SK-N-SH (cell line): ENCODE measurements at regions not wholly inside any gene's neighbourhood (a gene's known extent, or its start where the extent isn't known, plus 50 kb on each side); places are given as distances from the start of the nearest gene placed in this dataset.

Experiments used
- CTCF ChIA-PET: fragments of 300-600, 350-600 bp; formaldehyde crosslinking; extraction: SDS; loops from one replicate; lab custom pipeline; 2021; lab: Yijun Ruan, JAX
- POLR2A ChIA-PET: fragments of 350-600 bp; sonication (Branson Sonifier 250); formaldehyde crosslinking; extraction: SDS; loops from one replicate; lab custom pipeline; 2020; ENCODE audit warnings: antibody characterized with exemption, inconsistent platforms; lab: Yijun Ruan, JAX
- DNase-seq: peaks from one replicate; pipeline ENCODE4 v3.0.0; 2012
- H2AFZ ChIP-seq: fragments of 200-600 bp; sonication (generic); 2 replicates; pipeline ENCODE4 v1.8.1; 2016; ENCODE audit warnings: antibody characterized with exemption, mild to moderate bottlenecking, low read depth
- H3F3A ChIP-seq: fragments of 200-600 bp; sonication (generic); replicated peaks from 2 replicates; pipeline ENCODE3; 2016; ENCODE audit warnings: antibody characterized with exemption, mild to moderate bottlenecking; ENCODE audit not compliant: insufficient read depth
- H3K27ac ChIP-seq, 2 experiments: fragments of 200-500 bp in 1 of 2; fragments of 200-600 bp in 1 of 2; sonication (Bioruptor generic) in 1 of 2; sonication (generic), shearing (Covaris generic) in 1 of 2; 2 replicates each; pipeline versions ENCODE4 v1.5.1 to v1.6.1; 2014 to 2016; ENCODE audit warnings: low read depth in 2 of 2, inconsistent platforms in 1 of 2, low read length in 1 of 2, mild to moderate bottlenecking in 1 of 2, mixed read lengths in 1 of 2
- H3K27me3 ChIP-seq: fragments of 200-600 bp; sonication (generic), shearing (Covaris generic); 2 replicates; pipeline ENCODE4 v1.6.1; 2016; ENCODE audit warnings: mixed run types; ENCODE audit not compliant: insufficient read depth
- H3K36me3 ChIP-seq, 2 experiments: fragments of 200-500 bp in 1 of 2; fragments of 200-600 bp in 1 of 2; sonication (Bioruptor generic) in 1 of 2; sonication (generic) in 1 of 2; replicated peaks in 1 of 2; 2 replicates each; pipeline versions ENCODE3 to v1.5.1; 2014 to 2016; ENCODE audit warnings: low read length in 1 of 2, mild to moderate bottlenecking in 1 of 2; ENCODE audit not compliant: insufficient read depth in 2 of 2, control insufficient read depth in 1 of 2
- H3K4me1 ChIP-seq, 2 experiments: fragments of 200-500 bp in 1 of 2; fragments of 200-600 bp in 1 of 2; sonication (Bioruptor generic) in 1 of 2; sonication (generic), shearing (Covaris generic) in 1 of 2; 2 replicates each; pipeline versions ENCODE4 v1.5.1 to v1.6.1; 2014 to 2016; ENCODE audit warnings: low read depth in 1 of 2, low read length in 1 of 2, mixed run types in 1 of 2; ENCODE audit not compliant: insufficient read depth in 2 of 2, control insufficient read depth in 1 of 2
- H3K4me2 ChIP-seq: fragments of 200-600 bp; sonication (generic), shearing (Covaris generic); 2 replicates; pipeline ENCODE4 v1.6.1; 2017; ENCODE audit warnings: mixed run types
- H3K4me3 ChIP-seq, 2 experiments: fragments of 200-500 bp in 1 of 2; fragments of 200-600 bp in 1 of 2; sonication (Bioruptor generic) in 1 of 2; sonication (generic), shearing (Covaris generic) in 1 of 2; 2 replicates each; pipeline versions ENCODE4 v1.5.1 to v1.8.1; 2014 to 2016; ENCODE audit warnings: low read depth in 2 of 2, inconsistent platforms in 1 of 2, low read length in 1 of 2, mild to moderate bottlenecking in 1 of 2, mixed read lengths in 1 of 2, moderate library complexity in 1 of 2
- H3K79me2 ChIP-seq: fragments of 200-600 bp; sonication (generic); 2 replicates; pipeline ENCODE4 v1.8.1; 2017; ENCODE audit warnings: mild to moderate bottlenecking; ENCODE audit not compliant: insufficient read depth
- H3K9ac ChIP-seq: fragments of 200-600 bp; sonication (generic); 2 replicates; pipeline ENCODE4 v1.6.1; 2017; ENCODE audit warnings: mixed run types
- H3K9me2 ChIP-seq: fragments of 200-600 bp; sonication (generic); 2 replicates; pipeline ENCODE4 v1.6.1; 2017; ENCODE audit warnings: mixed run types
- H3K9me3 ChIP-seq: fragments of 200-600 bp; sonication (generic); 2 replicates; pipeline ENCODE4 v1.6.1; 2017; ENCODE audit warnings: mixed run types, mild to moderate bottlenecking, moderate library complexity
- H4K20me1 ChIP-seq: fragments of 200-600 bp; sonication (generic); 2 replicates; pipeline ENCODE4 v1.6.1; 2017; ENCODE audit warnings: mild to moderate bottlenecking, mixed run types; ENCODE audit not compliant: insufficient read depth
- CHD2 ChIP-seq: fragments of 150-350 bp; IDR thresholded peaks from 2 replicates; pipeline ENCODE4 v1.6.1; 2018; ENCODE audit warnings: low read length; ENCODE audit not compliant: partially characterized antibody
- CTCF ChIP-seq: fragments of 200-600 bp; sonication (generic); IDR thresholded peaks from 2 replicates; pipeline ENCODE4 v1.6.1; 2017; ENCODE audit warnings: antibody characterized with exemption, mild to moderate bottlenecking, moderate library complexity
- IRF3 ChIP-seq: fragments of 150-350 bp; IDR thresholded peaks from 2 replicates; pipeline ENCODE4 v1.6.1; 2016; ENCODE audit warnings: mild to moderate bottlenecking, low read depth, low read length
- MXI1 ChIP-seq: IDR thresholded peaks from 2 replicates; pipeline ENCODE4 v1.6.1; 2012; ENCODE audit warnings: mild to moderate bottlenecking, low read depth, low read length, improper control_type of control experiment
- NRF1 ChIP-seq: IDR thresholded peaks from 2 replicates; pipeline ENCODE4 v1.6.1; 2012; ENCODE audit warnings: low read depth, mild to moderate bottlenecking, low read length
- RCOR1 ChIP-seq: fragments of 150-350 bp; IDR thresholded peaks from 2 replicates; pipeline ENCODE4 v1.6.1; 2017; ENCODE audit warnings: antibody characterized with exemption, low read length
- RFX5 ChIP-seq: IDR thresholded peaks from 2 replicates; pipeline ENCODE4 v1.6.1; 2012; ENCODE audit warnings: mild to moderate bottlenecking, improper control_type of control experiment, low read length
- RXRA ChIP-seq: IDR thresholded peaks from 2 replicates; pipeline ENCODE4 v1.4.0; 2012; ENCODE audit warnings: low read depth, mild to moderate bottlenecking, borderline replicate concordance
- SMC3 ChIP-seq: IDR thresholded peaks from 2 replicates; pipeline ENCODE4 v1.6.1; 2012; ENCODE audit warnings: low read depth, low read length, improper control_type of control experiment
- TEAD4 ChIP-seq: IDR thresholded peaks from 2 replicates; pipeline ENCODE4 v1.4.0; 2012; ENCODE audit warnings: mild to moderate bottlenecking, borderline replicate concordance; ENCODE audit not compliant: insufficient read depth
- USF2 ChIP-seq: fragments of 150-350 bp; IDR thresholded peaks from 2 replicates; pipeline ENCODE4 v1.6.1; 2017; ENCODE audit warnings: antibody characterized with exemption, low read length, low read depth, borderline replicate concordance
- ZBTB33 ChIP-seq: IDR thresholded peaks from 2 replicates; pipeline ENCODE4 v1.4.0; 2012; ENCODE audit warnings: low read depth, borderline replicate concordance
- WGBS: methylation state at CpG from one replicate; pipeline ENCODE4 v1.1.6; 2017; ENCODE audit warnings: low lambda C conversion rate; 5-methylcytosine and 5-hydroxymethylcytosine counted together

GRCh38 chr13:33583398-33583797 is 234.6 kb upstream of the RFC3 start (continued):
- TF ChIP-seq MXI1 (no peak), ZBTB33 (no peak), RFX5 (no peak), USF2 (no peak)
- TF ChIP-seq, all 33 proteins: peak for 0

- no peak for DNase-seq
- Histone ChIP-seq H3K4me3 (no peak overlapping the region), H3K9me2 (no peaks in the 10 kb centered on the region), H3F3A (no peaks in the 10 kb centered on the region), H3K4me1 (no peaks in the 10 kb centered on the region), H3K9me3 (no peaks in the 10 kb centered on the region), H3K79me2 (no peaks in the 10 kb centered on the region), H3K9ac (no peak overlapping the region), H3K27ac (no peak overlapping the region), H4K20me1 (no peaks in the 10 kb centered on the region), H3K27me3 (no peaks in the 10 kb centered on the region), H2AFZ (no peak overlapping the region), H3K36me3 (no peaks in the 10 kb centered on the region), H3K4me2 (no peak overlapping the region)
- ChIA-PET CTCF (no interaction called here), POLR2A (no interaction called here)
- no peak for TF ChIP-seq CHD2
- 76% methylated on average over 6 of the region's 6 CpGs for WGBS
Measured at GRCh38 chr13:33590936-33591335, 227.0 kb upstream of the RFC3 start.

GRCh38 chr13:33606692-33607091 is 211.3 kb upstream of the RFC3 start:
- TF ChIP-seq RXRA: no peak
- TF ChIP-seq RCOR1: no peak
- TF ChIP-seq CTCF: no peak
- TF ChIP-seq NRF1: no peak
- TF ChIP-seq IRF3: no peak
- no peak for TF ChIP-seq ZBTB33
- TF ChIP-seq TEAD4: no peak
- TF ChIP-seq SMC3: no peak
- Histone ChIP-seq H3F3A (no peaks in the 10 kb centered on the region), H3K27ac (no peak overlapping the region), H3K4me2 (no peak overlapping the region), H3K36me3 (no peaks in the 10 kb centered on the region), H3K79me2 (no peaks in the 10 kb centered on the region), H3K9me3 (peaks cover 7% of the 10 kb centered on the region; the same call in 1 of the 2 replicates), H3K9me2 (no peaks in the 10 kb centered on the region), H4K20me1 (no peaks in the 10 kb centered on the region), H2AFZ (no peak overlapping the region), H3K4me1 (no peaks in the 10 kb centered on the region; a peak in 1 of 4 replicates), H3K27me3 (no peaks in the 10 kb centered on the region), H3K9ac (no peak overlapping the region), H3K4me3 (no peak overlapping the region)
- no peak for DNase-seq
- ChIA-PET POLR2A (no interaction called here), CTCF (interaction anchor here (0.9 kb wide), 1 partner anchor 13 kb away, joined by 3 read pairs; no protein-coding TSS in a partner anchor)
- 69% methylated on average over 7 of the region's 7 CpGs for WGBS
